ENCODE measurements at regions not wholly inside any gene's neighbourhood (a gene's known extent, or its start where the extent isn't known, plus 50 kb on each side); places are given as distances from the start of the nearest gene placed in this dataset.
"Not testable (repeated sequence)": the region's sequence is repeated elsewhere in the genome, so short reads cannot be mapped to it uniquely, and the experiment has no call there.

GRCh38 chr7:114081606-114082425 is 163.0 kb upstream of the PPP1R3A start:
- peak; percentile 68 for DNase-seq

GRCh38 chr7:114077158-114077524 is 158.3 kb upstream of the PPP1R3A start:
- not testable (repeated sequence) for DNase-seq

- not testable (repeated sequence) for DNase-seq
Measured at GRCh38 chr7:114076392-114077157, 157.8 kb upstream of the PPP1R3A start.

- DNase-seq, result no peak
Measured at GRCh38 chr7:114073701-114074100, 154.9 kb upstream of the PPP1R3A start.

GRCh38 chr7:114070246-114070645 is 151.4 kb upstream of the PPP1R3A start:
- no peak for DNase-seq

GRCh38 chr7:114062810-114063209 is 144.0 kb upstream of the PPP1R3A start:
- DNase-seq, result no peak

GRCh38 chr7:114051871-114052331 is 133.1 kb upstream of the PPP1R3A start:
- DNase-seq, result no peak

GRCh38 chr7:114050571-114050970 is 131.8 kb upstream of the PPP1R3A start:
- no peak for DNase-seq

- no peak for DNase-seq
Measured at GRCh38 chr7:114048386-114049235, 129.8 kb upstream of the PPP1R3A start.

- no peak for DNase-seq
Measured at GRCh38 chr7:114047889-114048288, 129.1 kb upstream of the PPP1R3A start.

GRCh38 chr7:114033475-114033874 is 114.7 kb upstream of the PPP1R3A start:
- DNase-seq, result no peak

GRCh38 chr7:114026486-114027089 is 107.8 kb upstream of the PPP1R3A start:
- peak; percentile 18 for DNase-seq

GRCh38 chr7:114021135-114021534 is 102.3 kb upstream of the PPP1R3A start:
- no peak for DNase-seq

- DNase-seq, result no peak
Measured at GRCh38 chr7:114008696-114009095, 89.9 kb upstream of the PPP1R3A start.

- DNase-seq, result no peak
Measured at GRCh38 chr7:114007386-114007785, 88.6 kb upstream of the PPP1R3A start.

GRCh38 chr7:113998934-113999333 is 80.1 kb upstream of the PPP1R3A start:
- no peak for DNase-seq

GRCh38 chr7:113996405-113996804 is 77.6 kb upstream of the PPP1R3A start:
- no peak for DNase-seq

- no peak for DNase-seq
Measured at GRCh38 chr7:113986216-113986615, 67.4 kb upstream of the PPP1R3A start.

GRCh38 chr7:113976508-113976907 is 57.7 kb upstream of the PPP1R3A start:
- no peak for DNase-seq

- no peak for DNase-seq
Measured at GRCh38 chr7:113968713-113969112, 49.9 kb upstream of the PPP1R3A start.
